Bronchial epithelial cell (primary cell): ENCODE measurements at regions not wholly inside any gene's neighbourhood (a gene's known extent, or its start where the extent isn't known, plus 50 kb on each side); places are given as distances from the start of the nearest gene placed in this dataset.

Source experiments
- DNase-seq: peaks from one replicate; pipeline ENCODE4 v3.0.0-alpha.2; 2010; ENCODE audit warnings: low read depth
- FAIRE-seq: peaks from 2 replicates; lab custom pipeline; 2011; peaks lifted over from hg19 to GRCh38; lab: Jason Lieb, UNC
- H3K27me3 ChIP-seq: 2 replicates; pipeline ENCODE4 v1.5.1; 2011; ENCODE audit warnings: low read length; ENCODE audit not compliant: control insufficient read depth, insufficient read depth
- H3K36me3 ChIP-seq: 2 replicates; pipeline ENCODE4 v1.5.1; 2011; ENCODE audit warnings: low read length; ENCODE audit not compliant: control insufficient read depth, insufficient read depth
- H3K4me3 ChIP-seq: 2 replicates; pipeline ENCODE4 v1.5.1; 2011; ENCODE audit warnings: mild to moderate bottlenecking, low read depth, low read length, control low read depth
- TF ChIP-seq, protein P1 (sequence below): IDR thresholded peaks from 2 replicates; pipeline ENCODE4 v1.5.1; 2011; ENCODE audit warnings: mild to moderate bottlenecking, moderate library complexity, low read length, control low read depth, inconsistent platforms; ENCODE audit not compliant: insufficient read depth, severe bottlenecking

DNA sequence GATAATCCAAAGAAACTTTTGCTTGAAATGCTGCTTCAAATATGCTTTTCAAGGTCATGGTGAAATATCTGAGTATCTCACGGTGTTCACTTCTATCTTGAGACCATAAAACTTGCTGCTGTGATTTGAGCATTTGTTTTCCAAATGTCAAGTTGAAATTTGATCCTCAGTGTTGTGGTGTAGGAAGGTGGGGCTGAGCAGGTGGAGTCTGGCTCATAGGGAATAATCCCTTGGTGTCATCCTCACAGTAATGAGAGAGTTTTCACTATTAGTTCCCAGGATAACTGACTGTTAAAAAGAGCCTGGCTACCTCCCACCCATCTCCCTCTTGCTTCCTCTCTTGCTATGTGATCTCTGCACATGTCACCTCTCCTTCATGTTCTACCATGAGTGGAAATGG, 858.0 kb upstream of the SLITRK5 start:
- H3K27me3 ChIP-seq: no peaks in the 10 kb centered on the region
- DNase-seq (no peak), FAIRE-seq (no peak)
- no peaks in the 10 kb centered on the region for H3K36me3 ChIP-seq
- TF ChIP-seq, protein P1, sequence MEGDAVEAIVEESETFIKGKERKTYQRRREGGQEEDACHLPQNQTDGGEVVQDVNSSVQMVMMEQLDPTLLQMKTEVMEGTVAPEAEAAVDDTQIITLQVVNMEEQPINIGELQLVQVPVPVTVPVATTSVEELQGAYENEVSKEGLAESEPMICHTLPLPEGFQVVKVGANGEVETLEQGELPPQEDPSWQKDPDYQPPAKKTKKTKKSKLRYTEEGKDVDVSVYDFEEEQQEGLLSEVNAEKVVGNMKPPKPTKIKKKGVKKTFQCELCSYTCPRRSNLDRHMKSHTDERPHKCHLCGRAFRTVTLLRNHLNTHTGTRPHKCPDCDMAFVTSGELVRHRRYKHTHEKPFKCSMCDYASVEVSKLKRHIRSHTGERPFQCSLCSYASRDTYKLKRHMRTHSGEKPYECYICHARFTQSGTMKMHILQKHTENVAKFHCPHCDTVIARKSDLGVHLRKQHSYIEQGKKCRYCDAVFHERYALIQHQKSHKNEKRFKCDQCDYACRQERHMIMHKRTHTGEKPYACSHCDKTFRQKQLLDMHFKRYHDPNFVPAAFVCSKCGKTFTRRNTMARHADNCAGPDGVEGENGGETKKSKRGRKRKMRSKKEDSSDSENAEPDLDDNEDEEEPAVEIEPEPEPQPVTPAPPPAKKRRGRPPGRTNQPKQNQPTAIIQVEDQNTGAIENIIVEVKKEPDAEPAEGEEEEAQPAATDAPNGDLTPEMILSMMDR: no peak
- no peak overlapping the region for H3K4me3 ChIP-seq

DNA sequence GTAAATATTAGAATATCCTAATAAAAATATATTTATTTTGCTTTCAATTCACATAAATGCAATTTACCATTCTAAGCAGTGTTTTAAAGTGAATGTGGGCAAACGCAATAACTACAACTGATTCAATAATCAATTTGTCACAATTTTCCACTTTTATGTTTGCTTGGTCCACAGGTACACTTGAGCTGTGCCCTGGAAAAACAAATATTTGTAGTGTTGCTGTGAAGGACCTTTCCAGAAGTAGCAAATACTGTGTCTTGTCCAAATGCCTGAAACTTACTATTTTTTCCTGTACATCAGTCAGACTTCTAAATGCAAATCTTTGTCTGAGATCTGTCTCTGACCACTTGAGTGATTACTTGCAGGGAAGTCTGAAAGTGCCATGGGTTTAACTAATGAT, 845.8 kb upstream of the SLITRK5 start:
- Histone ChIP-seq H3K4me3 (no peak overlapping the region), H3K27me3 (no peaks in the 10 kb centered on the region), H3K36me3 (no peaks in the 10 kb centered on the region)
- FAIRE-seq (no peak), DNase-seq (no peak)
- TF ChIP-seq, protein P1: no peak

DNA sequence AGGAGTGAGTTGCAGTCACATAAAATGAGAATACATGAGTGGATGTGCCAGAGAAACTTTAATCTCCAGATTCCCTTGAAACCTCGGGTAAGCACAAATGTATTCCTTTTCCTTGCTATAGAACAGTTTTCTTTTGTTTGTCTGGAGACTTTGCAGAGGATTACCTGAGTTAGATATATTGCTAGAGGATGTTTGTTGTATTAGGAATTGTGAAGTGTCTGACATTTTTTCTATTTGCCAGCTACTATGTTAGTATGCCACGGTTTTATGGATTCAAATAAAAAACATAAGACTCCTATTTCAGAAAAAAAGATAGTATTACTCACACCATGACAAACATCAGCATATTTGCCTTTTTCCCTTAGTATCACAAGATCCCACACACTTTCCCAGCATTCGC, 844.9 kb upstream of the SLITRK5 start:
- FAIRE-seq (no peak), DNase-seq (no peak)
- TF ChIP-seq, protein P1: no peak
- no peaks in the 10 kb centered on the region for H3K36me3 ChIP-seq
- no peak overlapping the region for H3K4me3 ChIP-seq
- no peaks in the 10 kb centered on the region for H3K27me3 ChIP-seq

DNA sequence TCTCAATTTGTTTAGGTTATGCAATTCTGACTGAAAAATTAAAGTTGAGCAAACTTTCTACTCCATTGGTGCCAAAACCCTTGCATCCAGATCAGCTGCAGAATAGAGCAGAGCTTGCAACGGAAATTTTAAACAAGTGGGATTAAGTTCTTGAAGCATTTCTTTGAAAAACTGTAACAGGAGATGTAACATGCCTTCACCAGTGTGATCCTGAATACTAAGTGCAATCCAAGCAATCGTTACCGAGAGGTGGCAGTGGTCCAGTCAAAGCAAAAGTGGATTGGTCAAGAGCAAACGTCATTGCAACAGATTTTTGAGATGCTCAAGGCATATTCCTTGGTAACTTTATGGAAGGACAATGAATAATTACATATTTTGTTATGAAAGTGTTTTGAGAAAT, 841.1 kb upstream of the SLITRK5 start:
- Histone ChIP-seq H3K4me3 (no peak overlapping the region), H3K36me3 (no peaks in the 10 kb centered on the region), H3K27me3 (no peaks in the 10 kb centered on the region)
- FAIRE-seq (no peak), DNase-seq (no peak)
- TF ChIP-seq, protein P1: no peak

DNA sequence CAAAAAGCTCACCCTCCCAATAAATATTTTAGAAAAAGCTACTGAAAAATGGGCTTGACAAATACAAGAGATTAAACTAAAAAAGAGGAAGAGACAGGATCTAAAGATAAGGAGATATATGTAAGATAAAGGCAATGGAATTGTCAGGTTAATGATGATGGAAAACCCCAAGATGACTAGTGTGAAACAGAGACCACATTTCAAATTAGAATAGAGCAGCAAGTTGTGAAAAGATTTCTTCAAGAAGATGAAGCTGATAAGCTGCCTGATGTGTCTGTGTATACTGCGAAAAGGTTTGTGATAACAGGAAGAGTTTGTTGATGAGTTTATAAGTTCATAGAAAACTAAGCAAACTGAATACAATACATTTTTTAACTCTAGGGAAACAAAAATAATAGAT, 840.1 kb upstream of the SLITRK5 start:
- FAIRE-seq (no peak), DNase-seq (no peak)
- TF ChIP-seq, protein P1: no peak
- Histone ChIP-seq H3K36me3 (no peaks in the 10 kb centered on the region), H3K4me3 (no peak overlapping the region), H3K27me3 (no peaks in the 10 kb centered on the region)

DNA sequence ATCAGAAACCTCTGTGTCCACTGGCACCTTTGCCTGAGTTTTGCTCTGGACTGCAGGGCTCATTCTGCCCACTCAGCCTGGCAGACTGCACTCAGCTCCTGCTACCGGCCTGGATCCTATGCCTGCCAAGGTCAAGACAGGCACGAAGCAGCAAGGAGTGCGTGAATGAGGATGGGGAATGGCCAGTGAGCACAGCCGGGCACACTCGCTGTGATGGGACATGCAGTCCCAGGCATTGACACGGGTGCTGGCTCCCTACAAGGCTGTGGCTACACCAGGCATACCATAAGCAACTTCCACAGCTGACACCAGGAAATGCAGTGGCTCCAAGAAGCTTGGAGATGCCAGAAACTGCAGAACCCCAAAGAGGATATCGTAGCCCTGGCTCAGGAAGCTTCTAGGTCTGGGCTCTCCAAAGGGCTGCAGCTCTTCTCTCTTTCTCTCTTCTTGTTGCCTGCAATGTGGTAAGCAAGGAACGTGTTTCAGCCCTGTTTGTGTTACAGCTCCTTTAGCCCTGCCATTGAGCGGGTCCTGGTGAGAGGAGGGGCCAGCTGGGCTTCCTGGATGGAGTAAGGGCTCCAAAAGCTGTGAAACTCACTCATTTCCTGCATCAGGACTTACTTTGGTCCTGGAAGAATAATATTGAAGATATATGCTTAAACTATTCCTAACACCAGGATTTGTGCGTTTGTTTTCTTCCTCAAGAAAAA, 832.6 kb upstream of the SLITRK5 start:
- FAIRE-seq: no peak
- Histone ChIP-seq H3K36me3 (no peaks in the 10 kb centered on the region), H3K4me3 (no peak overlapping the region), H3K27me3 (no peaks in the 10 kb centered on the region)
- DNase-seq: no peak
- TF ChIP-seq, protein P1: no peak
